ENCODE measurements at regions not wholly inside any gene's neighbourhood (a gene's known extent, or its start where the extent isn't known, plus 50 kb on each side); places are given as distances from the start of the nearest gene placed in this dataset.

DNA sequence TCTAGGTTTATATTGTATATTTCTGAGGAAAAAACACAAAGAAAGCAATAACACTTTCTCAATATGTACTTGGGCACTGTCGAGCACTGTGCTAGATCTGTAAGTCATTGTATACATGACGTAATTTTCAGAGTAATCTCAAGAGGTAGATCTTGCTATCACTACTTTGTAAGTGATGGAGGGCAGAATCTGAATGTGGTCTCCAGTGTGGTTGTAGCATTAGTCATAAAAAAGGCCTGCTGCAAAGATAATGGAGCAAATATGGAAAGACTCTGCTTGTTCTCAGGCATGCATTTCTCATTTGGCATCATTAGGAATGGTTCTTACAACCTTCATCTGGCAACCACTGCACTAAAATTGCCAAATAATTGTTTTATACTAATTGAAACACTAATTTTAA lies 419.8 kb upstream of the CCDC179 start:
- TF ChIP-seq, protein P1, sequence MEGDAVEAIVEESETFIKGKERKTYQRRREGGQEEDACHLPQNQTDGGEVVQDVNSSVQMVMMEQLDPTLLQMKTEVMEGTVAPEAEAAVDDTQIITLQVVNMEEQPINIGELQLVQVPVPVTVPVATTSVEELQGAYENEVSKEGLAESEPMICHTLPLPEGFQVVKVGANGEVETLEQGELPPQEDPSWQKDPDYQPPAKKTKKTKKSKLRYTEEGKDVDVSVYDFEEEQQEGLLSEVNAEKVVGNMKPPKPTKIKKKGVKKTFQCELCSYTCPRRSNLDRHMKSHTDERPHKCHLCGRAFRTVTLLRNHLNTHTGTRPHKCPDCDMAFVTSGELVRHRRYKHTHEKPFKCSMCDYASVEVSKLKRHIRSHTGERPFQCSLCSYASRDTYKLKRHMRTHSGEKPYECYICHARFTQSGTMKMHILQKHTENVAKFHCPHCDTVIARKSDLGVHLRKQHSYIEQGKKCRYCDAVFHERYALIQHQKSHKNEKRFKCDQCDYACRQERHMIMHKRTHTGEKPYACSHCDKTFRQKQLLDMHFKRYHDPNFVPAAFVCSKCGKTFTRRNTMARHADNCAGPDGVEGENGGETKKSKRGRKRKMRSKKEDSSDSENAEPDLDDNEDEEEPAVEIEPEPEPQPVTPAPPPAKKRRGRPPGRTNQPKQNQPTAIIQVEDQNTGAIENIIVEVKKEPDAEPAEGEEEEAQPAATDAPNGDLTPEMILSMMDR (conservative IDR thresholded peaks at IDR 0.05 in 1 of 2, IDR thresholded peaks at IDR 0.05 in 1 of 2; ENCODE audit: low read depth in 1 of 2, low read length in 2 of 2) = no peak
- TF ChIP-seq EZH2 (IDR thresholded peaks at IDR 0.05; ENCODE audit: low read length, missing control alignments) = no peak
